Heart left ventricle (tissue), 16 donors: ENCODE measurements at regions not wholly inside any gene's neighbourhood (a gene's known extent, or its start where the extent isn't known, plus 50 kb on each side); places are given as distances from the start of the nearest gene placed in this dataset.

Experiments
- ATAC-seq, 4 donors: fragments of 200-7000 bp; cut with Tn5 transposase; one replicate each; pipeline ENCODE4 v1.9.1; 2020 to 2022; ENCODE audit warnings: moderate library complexity in 4 of 4, mild to moderate bottlenecking in 3 of 4, moderate number of reproducible peaks in 1 of 4
- DNase-seq, 5 donors: peaks; one replicate each; pipeline ENCODE4 v3.0.0-alpha.2; 2020
- H3K27ac ChIP-seq, 12 donors: fragments of 200-600 bp; sonication (generic) in 4 of 12; one replicate each; pipeline versions ENCODE4 v1.5.0 to v1.8.0; 2016 to 2022; ENCODE audit warnings: mild to moderate bottlenecking in 2 of 12
- H3K27me3 ChIP-seq, 9 donors: fragments of 200-600 bp; sonication (generic) in 2 of 9; one replicate each; pipeline versions ENCODE4 v1.5.1 to v1.8.0; 2016 to 2022; ENCODE audit warnings: mild to moderate bottlenecking in 3 of 9
- H3K36me3 ChIP-seq, 9 donors: fragments of 200-600 bp; sonication (generic) in 2 of 9; one replicate each; pipeline versions ENCODE4 v1.5.0 to v1.8.0; 2018 to 2022; ENCODE audit warnings: mild to moderate bottlenecking in 2 of 9
- H3K4me1 ChIP-seq, 12 donors: fragments of 200-600 bp; sonication (generic) in 4 of 12; one replicate each; pipeline versions ENCODE4 v1.5.0 to v1.8.0; 2016 to 2022; ENCODE audit warnings: mild to moderate bottlenecking in 3 of 12
- H3K4me3 ChIP-seq, 12 donors: fragments of 200-600 bp; sonication (generic) in 4 of 12; one replicate each; pipeline versions ENCODE4 v1.5.0 to v1.8.0; 2017 to 2022; ENCODE audit warnings: mild to moderate bottlenecking in 9 of 12, moderate library complexity in 4 of 12
- H3K9me3 ChIP-seq, 12 donors: fragments of 200-600 bp; sonication (generic) in 4 of 12; one replicate each; pipeline versions ENCODE4 v1.5.0 to v1.8.0; 2016 to 2022; ENCODE audit warnings: mild to moderate bottlenecking in 1 of 12
- CTCF ChIP-seq, 12 donors: fragments of 200-600 bp; sonication (generic) in 4 of 12; IDR thresholded peaks; one replicate each; pipeline versions ENCODE4 v1.5.0 to v1.8.0; 2018 to 2022; ENCODE audit warnings: antibody characterized with exemption in 12 of 12, mild to moderate bottlenecking in 5 of 12
- POLR2A ChIP-seq, 2 donors: fragments of 450-650 bp; IDR thresholded peaks; one replicate each; pipeline ENCODE4 v1.6.1; 2017; ENCODE audit warnings: antibody characterized with exemption in 2 of 2, mild to moderate bottlenecking in 2 of 2, moderate library complexity in 2 of 2
- WGBS, 4 donors: extraction: QIAGEN DNeasy Blood & Tissue Kit in 2 of 4; methylation state at CpG; one replicate each; pipeline versions ENCODE4 v1.1.5 to v1.1.7; 2013 to 2018; 5-methylcytosine and 5-hydroxymethylcytosine counted together
- intact Hi-C, 10 donors: fragments of 100-400 bp; cut with DNase I; formaldehyde crosslinking; loops; one replicate each; pipeline versions ENCODE4 v1.11.1 to v1.14.2; 2022
- donor health status: ischemic (EF 13 %, LVEDD 7.1; RV severe dilation, severe dysfunction).
- donor health status: healthy with polysubstance abuse.
- donor health status: DM: no; HTN: yes; CAD: no.
- donor health status: DM: no; HTN: no; CAD: no.
- donor health status: ischemic (EF 25% LVEDD 6.9; RV normal size, moderate dysfunction).
- donor health status: ischemic (EF 25% LVEDD 5.7; RV mildly dilated, moderate dysfunction).
- donor health status: healthy.
- donor health status: DM: yes; HTN: yes; CAD: no.
- donor health status: ischemic (EF 35%, LVEDD 5.7; RV mildly dilated, moderate dysfunction).
- donor health status: nonischemic (EF 11% LVEDD 7.7; RV severe dilation, severe dysfunction).
- donor health status: DM: yes; HTN: yes; CAD: no.
- donor health status: PGD.
- donor health status: ischemic (EF 29% LVEDD 5.4; RV normal size, mild dysfunction).
- donor health status: nonischemic (EF 23%, LVEDD 6.1; RV moderate dilation, normal function).

- Histone ChIP-seq H3K27ac (no peak overlapping the region), H3K9me3 (no peaks in the 10 kb centered on the region), H3K36me3 (no peaks in the 10 kb centered on the region), H3K27me3 (no peaks in the 10 kb centered on the region), H3K4me3 (no peak overlapping the region), H3K4me1 (no peaks in the 10 kb centered on the region)
- WGBS, 4 donors = 60 to 83% (median 78%) methylated on average over 1 of the region's 1 CpG
- no peak for TF ChIP-seq CTCF (IDR thresholded peaks at IDR 0.05)
- no peak for TF ChIP-seq POLR2A (IDR thresholded peaks at IDR 0.05)
- intact Hi-C loops = loop anchor here in 1 of 10 donors (10.0 kb wide), 1 partner anchor 63 kb away; no protein-coding TSS in a partner anchor
- no peak for ATAC-seq
- no peak for DNase-seq
These were observed 308.8 kb upstream of the CPXCR1 start for GRCh38 chrX:88438209-88438608.

DNA sequence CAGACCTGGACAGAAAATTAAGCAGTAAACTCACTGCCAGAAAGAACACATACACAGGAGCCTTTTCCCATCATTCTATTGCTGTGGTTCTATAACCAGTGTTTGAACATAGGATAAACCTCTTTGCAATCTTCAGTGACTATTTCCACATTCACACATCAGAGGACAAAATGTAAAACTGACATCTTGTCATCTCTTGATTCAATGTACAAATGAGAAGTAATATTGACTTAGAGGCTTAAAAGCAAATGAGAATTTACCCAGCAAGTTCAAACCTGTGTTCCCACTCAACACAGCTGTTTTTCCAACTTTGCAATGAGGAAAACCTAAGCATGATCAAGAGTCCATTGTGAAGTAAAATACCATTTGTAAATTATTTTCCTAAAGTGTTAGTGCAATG, 307.1 kb upstream of the CPXCR1 start:
- DNase-seq (no peak), ATAC-seq (no peak)
- intact Hi-C loops = loop anchor here in 1 of 10 donors (10.0 kb wide), 1 partner anchor 65 kb away; no protein-coding TSS in a partner anchor
- Histone ChIP-seq H3K9me3 (no peaks in the 10 kb centered on the region), H3K36me3 (no peaks in the 10 kb centered on the region), H3K4me3 (no peak overlapping the region), H3K4me1 (no peaks in the 10 kb centered on the region), H3K27ac (no peak overlapping the region), H3K27me3 (no peaks in the 10 kb centered on the region)
- TF ChIP-seq CTCF (IDR thresholded peaks at IDR 0.05) (no peak), POLR2A (IDR thresholded peaks at IDR 0.05) (no peak)
